DND-41 (cell line): ENCODE measurements at regions not wholly inside any gene's neighbourhood (a gene's known extent, or its start where the extent isn't known, plus 50 kb on each side); places are given as distances from the start of the nearest gene placed in this dataset.

Source experiments
- ATAC-seq: fragments of 200-7000 bp; cut with Tn5 transposase; 3 replicates; pipeline ENCODE4 v1.9.1; 2021; ENCODE audit warnings: low read depth; ENCODE audit not compliant: insufficient read depth
- DNase-seq: peaks from one replicate; pipeline ENCODE4 v3.0.0-alpha.2; 2020
- H2AFZ ChIP-seq: 2 replicates; pipeline ENCODE4 v1.6.0; 2012; ENCODE audit warnings: low read depth, low read length
- H3K27ac ChIP-seq: 2 replicates; pipeline ENCODE4 v1.5.1; 2012; ENCODE audit warnings: low read length, inconsistent platforms
- H3K27me3 ChIP-seq: fragments of 200-600 bp; sonication (generic); 2 replicates; pipeline ENCODE4 v1.6.0; 2012; ENCODE audit warnings: low read length, mild to moderate bottlenecking, inconsistent platforms; ENCODE audit not compliant: insufficient read depth, poor library complexity
- H3K36me3 ChIP-seq: 2 replicates; pipeline ENCODE4 v1.5.1; 2012; ENCODE audit warnings: low read length, inconsistent platforms; ENCODE audit not compliant: insufficient read depth
- H3K4me1 ChIP-seq: 2 replicates; pipeline ENCODE4 v1.5.1; 2012; ENCODE audit warnings: mild to moderate bottlenecking, low read length; ENCODE audit not compliant: insufficient read depth
- H3K4me2 ChIP-seq: 2 replicates; pipeline ENCODE4 v1.6.0; 2012; ENCODE audit warnings: mild to moderate bottlenecking, moderate library complexity, low read length, inconsistent platforms; ENCODE audit not compliant: insufficient read depth
- H3K4me3 ChIP-seq, 2 experiments: fragments of 200-600 bp in 1 of 2; shearing (Covaris generic) in 1 of 2; 2 replicates each; pipeline ENCODE4 v1.5.1; 2012 to 2016; ENCODE audit warnings: inconsistent platforms in 2 of 2, low read length in 2 of 2, mild to moderate bottlenecking in 2 of 2, low read depth in 1 of 2, moderate library complexity in 1 of 2
- H3K79me2 ChIP-seq: 2 replicates; pipeline ENCODE4 v1.6.0; 2012; ENCODE audit warnings: low read length, inconsistent platforms; ENCODE audit not compliant: insufficient read depth
- H3K9ac ChIP-seq: 2 replicates; pipeline ENCODE4 v1.6.0; 2012; ENCODE audit warnings: low read depth, mild to moderate bottlenecking, inconsistent platforms, low read length, moderate library complexity
- H3K9me3 ChIP-seq: 2 replicates; pipeline ENCODE4 v1.5.1; 2012; ENCODE audit warnings: low read length, moderate library complexity, mild to moderate bottlenecking, inconsistent platforms; ENCODE audit not compliant: insufficient read depth, severe bottlenecking
- H4K20me1 ChIP-seq: 2 replicates; pipeline ENCODE4 v1.6.0; 2012; ENCODE audit warnings: low read length; ENCODE audit not compliant: insufficient read depth
- EZH2 ChIP-seq: IDR thresholded peaks from 3 replicates; pipeline ENCODE4 v1.6.1; 2012; ENCODE audit warnings: borderline replicate concordance, low read depth, mild to moderate bottlenecking, moderate library complexity, low read length, inconsistent platforms; ENCODE audit not compliant: severe bottlenecking
- TF ChIP-seq, protein P1 (sequence below): IDR thresholded peaks from 2 replicates; pipeline ENCODE4 v1.5.1; 2012; ENCODE audit warnings: borderline replicate concordance, low read length, moderate library complexity, mild to moderate bottlenecking; ENCODE audit not compliant: poor library complexity, severe bottlenecking; ENCODE audit errors: extremely low read depth

DNA sequence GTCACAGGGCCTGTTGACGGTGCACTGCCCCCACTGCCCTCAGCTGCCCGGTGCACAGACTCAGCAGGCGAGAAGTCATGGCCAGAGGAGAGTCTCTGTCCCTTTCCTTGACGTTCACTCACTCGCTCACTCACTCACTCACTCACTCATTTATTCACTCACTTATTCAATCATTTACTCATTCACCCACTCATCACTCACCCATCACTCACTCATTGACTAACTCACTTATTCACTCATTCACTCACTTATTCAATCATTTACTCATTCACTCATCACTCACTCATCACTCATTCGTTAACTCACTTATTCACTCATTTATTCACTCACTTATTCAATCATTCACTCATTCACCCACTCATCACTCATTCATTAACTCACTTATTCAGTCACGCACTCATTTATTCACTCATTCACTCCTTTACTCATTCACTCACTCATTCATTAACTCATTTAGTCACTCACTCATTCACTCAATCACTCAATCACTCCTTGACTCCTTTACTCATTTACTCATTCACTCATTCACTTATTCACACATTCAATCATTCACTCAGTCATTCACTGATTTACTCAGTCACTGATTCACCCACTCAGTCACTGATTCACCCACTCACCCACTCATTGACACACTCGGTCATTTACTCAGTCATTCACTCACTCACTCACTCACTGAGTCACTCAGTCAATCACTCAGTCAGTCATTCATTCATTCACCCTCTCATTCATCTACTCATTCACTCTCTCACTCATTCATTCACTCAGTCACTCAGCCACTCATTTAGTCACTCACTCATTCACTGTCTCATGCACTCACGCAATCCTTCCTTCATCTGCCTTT lies 1193.5 kb downstream of the BRD1 start:
- TF ChIP-seq EZH2: no peak
- no peak overlapping the region for H3K9ac ChIP-seq
- H2AFZ ChIP-seq: no peak overlapping the region
- no peaks in the 10 kb centered on the region for H3K79me2 ChIP-seq
- ATAC-seq: no peak
- no peak overlapping the region for H3K27ac ChIP-seq
- H3K27me3 ChIP-seq: no peaks in the 10 kb centered on the region
- H3K9me3 ChIP-seq: no peaks in the 10 kb centered on the region
- no peaks in the 10 kb centered on the region for H3K36me3 ChIP-seq
- H3K4me2 ChIP-seq: no peak overlapping the region
- DNase-seq: no peak
- peaks cover 13% of the 10 kb centered on the region for H3K4me1 ChIP-seq
- H3K4me3 ChIP-seq: no peak overlapping the region
- H4K20me1 ChIP-seq: no peaks in the 10 kb centered on the region; the same call in 1 of the 2 replicates

DNA sequence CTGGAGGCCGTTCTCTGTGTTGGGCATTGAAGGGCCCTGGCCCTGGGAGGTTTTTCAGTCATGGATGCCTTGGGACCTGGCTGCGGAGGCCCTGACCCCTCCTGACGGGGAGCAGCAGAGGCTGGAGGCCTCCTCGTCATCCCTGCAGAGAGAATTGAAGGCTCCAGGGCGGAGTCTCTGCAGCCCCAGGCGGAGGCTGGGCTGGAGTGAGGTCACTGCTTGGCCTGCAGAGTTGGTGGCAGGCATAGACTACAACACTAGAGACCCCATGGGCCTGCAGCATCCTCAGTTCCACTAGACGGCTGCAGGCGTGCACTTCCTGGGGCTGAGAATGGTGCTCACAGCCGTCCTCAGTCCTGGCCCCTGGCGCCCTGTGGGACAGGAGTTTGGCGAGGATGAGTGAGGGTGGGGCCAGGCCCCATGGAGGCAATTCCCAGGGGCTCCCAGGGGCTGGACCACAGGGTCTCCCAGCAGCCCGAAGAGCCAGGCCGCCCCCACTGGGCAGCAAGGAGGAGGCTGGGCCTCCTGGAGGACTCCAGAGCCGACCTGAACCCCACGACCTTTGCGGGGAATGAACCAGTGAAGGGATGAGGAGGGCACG lies 1194.9 kb downstream of the BRD1 start:
- Histone ChIP-seq H4K20me1 (no peaks in the 10 kb centered on the region; the same call in 1 of the 2 replicates), H3K4me2 (no peak overlapping the region), H3K9ac (no peak overlapping the region), H3K27ac (no peak overlapping the region), H3K36me3 (no peaks in the 10 kb centered on the region), H3K79me2 (no peaks in the 10 kb centered on the region), H3K9me3 (no peaks in the 10 kb centered on the region), H3K4me3 (no peak overlapping the region), H3K27me3 (peaks cover 1% of the 10 kb centered on the region), H3K4me1 (peaks cover 16% of the 10 kb centered on the region), H2AFZ (no peak overlapping the region)
- no peak for ATAC-seq
- no peak for TF ChIP-seq EZH2
- TF ChIP-seq, protein P1, sequence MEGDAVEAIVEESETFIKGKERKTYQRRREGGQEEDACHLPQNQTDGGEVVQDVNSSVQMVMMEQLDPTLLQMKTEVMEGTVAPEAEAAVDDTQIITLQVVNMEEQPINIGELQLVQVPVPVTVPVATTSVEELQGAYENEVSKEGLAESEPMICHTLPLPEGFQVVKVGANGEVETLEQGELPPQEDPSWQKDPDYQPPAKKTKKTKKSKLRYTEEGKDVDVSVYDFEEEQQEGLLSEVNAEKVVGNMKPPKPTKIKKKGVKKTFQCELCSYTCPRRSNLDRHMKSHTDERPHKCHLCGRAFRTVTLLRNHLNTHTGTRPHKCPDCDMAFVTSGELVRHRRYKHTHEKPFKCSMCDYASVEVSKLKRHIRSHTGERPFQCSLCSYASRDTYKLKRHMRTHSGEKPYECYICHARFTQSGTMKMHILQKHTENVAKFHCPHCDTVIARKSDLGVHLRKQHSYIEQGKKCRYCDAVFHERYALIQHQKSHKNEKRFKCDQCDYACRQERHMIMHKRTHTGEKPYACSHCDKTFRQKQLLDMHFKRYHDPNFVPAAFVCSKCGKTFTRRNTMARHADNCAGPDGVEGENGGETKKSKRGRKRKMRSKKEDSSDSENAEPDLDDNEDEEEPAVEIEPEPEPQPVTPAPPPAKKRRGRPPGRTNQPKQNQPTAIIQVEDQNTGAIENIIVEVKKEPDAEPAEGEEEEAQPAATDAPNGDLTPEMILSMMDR: no peak
- no peak for DNase-seq

DNA sequence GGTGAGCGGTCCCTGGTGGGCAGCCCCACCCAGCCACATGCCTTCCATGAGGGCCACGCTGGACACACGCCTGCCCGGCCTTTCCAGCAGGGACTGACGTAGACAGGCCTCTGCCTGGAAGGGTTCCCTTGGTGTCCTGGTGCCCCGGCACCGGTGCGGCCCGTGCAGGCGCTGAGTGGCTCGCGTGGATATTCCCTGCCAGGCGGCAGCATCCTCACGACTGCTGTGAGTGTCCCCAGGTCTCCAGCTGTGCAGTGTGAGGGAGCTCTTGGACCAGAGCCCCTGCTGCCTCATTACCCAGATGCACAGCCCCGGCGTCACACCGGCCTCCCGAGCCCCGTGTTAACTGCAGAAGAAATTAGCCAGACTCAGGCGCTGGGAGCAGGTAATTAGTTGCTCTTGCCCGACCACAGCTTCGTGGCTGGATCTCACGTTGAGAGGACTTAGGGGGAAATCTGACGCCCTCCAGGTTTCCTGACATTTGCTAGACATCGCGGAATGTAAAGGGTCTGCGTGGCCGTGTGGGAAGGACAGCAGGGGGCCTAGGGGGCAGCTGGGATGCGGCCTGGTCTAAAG lies 1196.3 kb downstream of the BRD1 start:
- Histone ChIP-seq H3K4me3 (no peak overlapping the region), H3K27me3 (peaks cover 15% of the 10 kb centered on the region), H3K4me2 (no peak overlapping the region), H3K9me3 (no peaks in the 10 kb centered on the region), H3K4me1 (peaks cover 20% of the 10 kb centered on the region), H3K36me3 (no peaks in the 10 kb centered on the region), H4K20me1 (no peaks in the 10 kb centered on the region; the same call in 1 of the 2 replicates), H2AFZ (no peak overlapping the region), H3K79me2 (no peaks in the 10 kb centered on the region), H3K27ac (no peak overlapping the region), H3K9ac (no peak overlapping the region)
- ATAC-seq (no peak), DNase-seq (no peak)
- TF ChIP-seq, protein P1: no peak
- no peak for TF ChIP-seq EZH2

DNA sequence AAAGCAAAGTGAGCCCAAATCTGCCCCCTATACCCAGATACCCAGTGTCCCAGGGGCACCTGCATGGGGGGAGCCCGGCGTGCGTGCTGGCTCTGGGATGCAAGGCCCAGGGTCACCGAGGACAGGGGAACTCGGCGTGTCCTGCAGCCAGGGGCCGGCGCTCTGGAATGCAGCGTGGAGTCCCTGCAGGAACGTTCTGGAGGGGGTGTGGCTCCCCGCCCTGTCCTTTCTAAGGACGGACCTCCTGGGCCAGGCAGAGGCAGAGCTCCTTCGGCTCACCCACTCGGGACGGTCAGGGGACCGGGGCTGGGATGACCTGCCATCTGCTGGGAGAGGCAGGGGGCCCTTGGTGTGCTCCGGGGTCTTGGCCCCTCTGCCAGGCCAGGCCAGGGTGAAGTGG lies 1196.8 kb downstream of the BRD1 start:
- Histone ChIP-seq H3K9me3 (no peaks in the 10 kb centered on the region), H4K20me1 (no peaks in the 10 kb centered on the region; the same call in 1 of the 2 replicates), H3K79me2 (no peaks in the 10 kb centered on the region), H3K4me1 (peaks cover 19% of the 10 kb centered on the region), H3K27ac (no peak overlapping the region), H3K27me3 (peaks cover 20% of the 10 kb centered on the region), H2AFZ (no peak overlapping the region), H3K36me3 (no peaks in the 10 kb centered on the region), H3K4me3 (no peak overlapping the region), H3K4me2 (no peak overlapping the region), H3K9ac (no peak overlapping the region)
- no peak for ATAC-seq
- no peak for TF ChIP-seq EZH2
- TF ChIP-seq, protein P1: no peak
- DNase-seq: no peak
